ENCODE measurements at regions not wholly inside any gene's neighbourhood (a gene's known extent, or its start where the extent isn't known, plus 50 kb on each side); places are given as distances from the start of the nearest gene placed in this dataset.

DNA sequence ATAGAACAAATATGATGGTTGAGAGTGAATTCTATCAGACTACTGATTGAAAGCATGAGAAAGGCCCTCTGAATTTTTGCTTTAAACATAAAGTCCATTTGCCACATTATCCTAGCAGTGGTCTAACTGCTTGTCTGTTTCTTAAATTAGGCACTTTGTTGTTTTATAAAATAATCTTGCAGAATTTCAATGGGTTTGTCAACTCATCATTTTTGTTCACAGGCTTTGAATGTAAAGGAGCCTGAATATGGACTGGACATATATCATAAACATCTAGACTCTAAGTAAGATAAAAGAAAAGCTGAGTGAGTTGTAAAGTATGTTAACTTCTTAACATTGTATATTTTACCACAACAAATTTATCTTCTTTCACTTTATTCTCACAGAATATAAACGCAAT lies 845.9 kb downstream of the SUCLG1 start:
- TF ChIP-seq, protein P1, sequence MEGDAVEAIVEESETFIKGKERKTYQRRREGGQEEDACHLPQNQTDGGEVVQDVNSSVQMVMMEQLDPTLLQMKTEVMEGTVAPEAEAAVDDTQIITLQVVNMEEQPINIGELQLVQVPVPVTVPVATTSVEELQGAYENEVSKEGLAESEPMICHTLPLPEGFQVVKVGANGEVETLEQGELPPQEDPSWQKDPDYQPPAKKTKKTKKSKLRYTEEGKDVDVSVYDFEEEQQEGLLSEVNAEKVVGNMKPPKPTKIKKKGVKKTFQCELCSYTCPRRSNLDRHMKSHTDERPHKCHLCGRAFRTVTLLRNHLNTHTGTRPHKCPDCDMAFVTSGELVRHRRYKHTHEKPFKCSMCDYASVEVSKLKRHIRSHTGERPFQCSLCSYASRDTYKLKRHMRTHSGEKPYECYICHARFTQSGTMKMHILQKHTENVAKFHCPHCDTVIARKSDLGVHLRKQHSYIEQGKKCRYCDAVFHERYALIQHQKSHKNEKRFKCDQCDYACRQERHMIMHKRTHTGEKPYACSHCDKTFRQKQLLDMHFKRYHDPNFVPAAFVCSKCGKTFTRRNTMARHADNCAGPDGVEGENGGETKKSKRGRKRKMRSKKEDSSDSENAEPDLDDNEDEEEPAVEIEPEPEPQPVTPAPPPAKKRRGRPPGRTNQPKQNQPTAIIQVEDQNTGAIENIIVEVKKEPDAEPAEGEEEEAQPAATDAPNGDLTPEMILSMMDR (IDR thresholded peaks at IDR 0.05; ENCODE audit: poor library complexity) = no peak
- TF ChIP-seq EZH2phosphoT487 (IDR thresholded peaks at IDR 0.05; ENCODE audit: low read depth, severe bottlenecking, unreplicated experiment) (no peak), EZH2 (IDR thresholded peaks at IDR 0.05; ENCODE audit: borderline replicate concordance) (no peak)
